HUDEP-2 (cell line): ENCODE measurements at regions not wholly inside any gene's neighbourhood (a gene's known extent, or its start where the extent isn't known, plus 50 kb on each side); places are given as distances from the start of the nearest gene placed in this dataset.

ENCODE experiments used
- DNase-seq, 76 experiments: peaks; one replicate each; lab custom pipeline; 2025; ENCODE audit not compliant: unreplicated experiment in 76 of 76; lab: John Stamatoyannopoulos, UW

- DNase-seq, result no peak
These were observed 632.0 kb upstream of the KIRREL3 start for GRCh38 chr11:127632546-127632945.

GRCh38 chr11:127631974-127632373 lies 631.4 kb upstream of the KIRREL3 start:
- DNase-seq, result no peak

- no peak for DNase-seq
These were observed 628.6 kb upstream of the KIRREL3 start for GRCh38 chr11:127629200-127629599.

GRCh38 chr11:127628458-127628785 lies 627.9 kb upstream of the KIRREL3 start:
- DNase-seq, result no peak

- no peak for DNase-seq
These were observed 627.3 kb upstream of the KIRREL3 start for GRCh38 chr11:127627629-127628457.

GRCh38 chr11:127627204-127627603 lies 626.6 kb upstream of the KIRREL3 start:
- DNase-seq, result no peak

- no peak for DNase-seq
These were observed 624.8 kb upstream of the KIRREL3 start for GRCh38 chr11:127625402-127625801.

GRCh38 chr11:127624306-127624856 lies 623.8 kb upstream of the KIRREL3 start:
- DNase-seq, result no peak

- DNase-seq, result no peak
These were observed 622.1 kb upstream of the KIRREL3 start for GRCh38 chr11:127622686-127623085.

- no peak for DNase-seq
These were observed 620.1 kb upstream of the KIRREL3 start for GRCh38 chr11:127620671-127621070.

- no peak for DNase-seq
These were observed 619.4 kb upstream of the KIRREL3 start for GRCh38 chr11:127619946-127620345.

- no peak for DNase-seq
These were observed 618.2 kb upstream of the KIRREL3 start for GRCh38 chr11:127618721-127619120.

- no peak for DNase-seq
These were observed 615.6 kb upstream of the KIRREL3 start for GRCh38 chr11:127616158-127616557.

GRCh38 chr11:127612607-127613006 lies 612.0 kb upstream of the KIRREL3 start:
- DNase-seq, result no peak

- DNase-seq, result no peak
These were observed 608.6 kb upstream of the KIRREL3 start for GRCh38 chr11:127609025-127609773.

GRCh38 chr11:127607487-127608085 lies 607.0 kb upstream of the KIRREL3 start:
- no peak for DNase-seq

GRCh38 chr11:127601578-127601977 lies 601.0 kb upstream of the KIRREL3 start:
- DNase-seq, result no peak

- no peak for DNase-seq
These were observed 600.1 kb upstream of the KIRREL3 start for GRCh38 chr11:127600674-127601073.

GRCh38 chr11:127598476-127598875 lies 597.9 kb upstream of the KIRREL3 start:
- DNase-seq, result no peak

GRCh38 chr11:127596433-127596832 lies 595.9 kb upstream of the KIRREL3 start:
- no peak for DNase-seq

- DNase-seq, result no peak
These were observed 591.8 kb upstream of the KIRREL3 start for GRCh38 chr11:127592371-127592770.
